ENCODE measurements at regions not wholly inside any gene's neighbourhood (a gene's known extent, or its start where the extent isn't known, plus 50 kb on each side); places are given as distances from the start of the nearest gene placed in this dataset.

DNA sequence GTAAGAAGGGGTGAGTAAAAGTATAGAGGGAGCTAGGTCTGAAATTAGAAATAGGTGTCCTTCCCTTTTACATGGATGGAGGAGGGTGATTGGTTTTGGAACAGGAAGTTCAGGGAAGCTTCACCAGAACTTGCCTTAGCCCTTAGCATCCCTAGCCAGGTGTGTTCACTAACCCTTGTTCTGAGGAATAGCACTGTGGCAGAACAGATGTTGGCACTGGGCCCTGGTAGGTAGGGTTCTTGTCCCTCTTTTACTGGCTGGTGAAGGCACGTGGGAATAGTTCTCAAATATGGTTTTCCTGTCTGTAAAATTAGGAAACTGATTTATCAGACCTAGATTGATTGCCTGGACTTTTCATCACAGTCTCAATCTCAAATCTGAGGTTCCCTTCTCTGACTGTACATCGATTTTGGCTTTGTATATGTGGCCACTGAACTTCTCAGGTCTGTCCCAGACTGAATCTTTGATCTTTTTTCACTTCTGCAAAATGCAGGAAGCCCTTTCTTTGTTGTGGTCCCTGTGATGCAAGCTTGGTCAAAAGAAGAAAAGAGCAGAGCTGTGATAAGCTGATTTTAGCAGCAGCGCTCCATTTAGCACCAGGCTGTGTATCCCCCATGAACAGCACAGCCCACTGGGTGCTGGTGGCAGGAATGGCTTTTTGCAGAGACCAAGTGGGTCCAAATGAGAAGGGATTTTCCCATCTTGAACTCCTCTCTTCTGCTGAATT is 86.2 kb upstream of the HTR2A start:
- peak overlapping the region; percentile 11 for H3K4me3 ChIP-seq (ENCODE audit: low read depth, low read length)
- TF ChIP-seq, protein P1, sequence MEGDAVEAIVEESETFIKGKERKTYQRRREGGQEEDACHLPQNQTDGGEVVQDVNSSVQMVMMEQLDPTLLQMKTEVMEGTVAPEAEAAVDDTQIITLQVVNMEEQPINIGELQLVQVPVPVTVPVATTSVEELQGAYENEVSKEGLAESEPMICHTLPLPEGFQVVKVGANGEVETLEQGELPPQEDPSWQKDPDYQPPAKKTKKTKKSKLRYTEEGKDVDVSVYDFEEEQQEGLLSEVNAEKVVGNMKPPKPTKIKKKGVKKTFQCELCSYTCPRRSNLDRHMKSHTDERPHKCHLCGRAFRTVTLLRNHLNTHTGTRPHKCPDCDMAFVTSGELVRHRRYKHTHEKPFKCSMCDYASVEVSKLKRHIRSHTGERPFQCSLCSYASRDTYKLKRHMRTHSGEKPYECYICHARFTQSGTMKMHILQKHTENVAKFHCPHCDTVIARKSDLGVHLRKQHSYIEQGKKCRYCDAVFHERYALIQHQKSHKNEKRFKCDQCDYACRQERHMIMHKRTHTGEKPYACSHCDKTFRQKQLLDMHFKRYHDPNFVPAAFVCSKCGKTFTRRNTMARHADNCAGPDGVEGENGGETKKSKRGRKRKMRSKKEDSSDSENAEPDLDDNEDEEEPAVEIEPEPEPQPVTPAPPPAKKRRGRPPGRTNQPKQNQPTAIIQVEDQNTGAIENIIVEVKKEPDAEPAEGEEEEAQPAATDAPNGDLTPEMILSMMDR (IDR thresholded peaks at IDR 0.05; ENCODE audit: borderline replicate concordance, insufficient read depth, low read depth, low read length) = no peak

DNA sequence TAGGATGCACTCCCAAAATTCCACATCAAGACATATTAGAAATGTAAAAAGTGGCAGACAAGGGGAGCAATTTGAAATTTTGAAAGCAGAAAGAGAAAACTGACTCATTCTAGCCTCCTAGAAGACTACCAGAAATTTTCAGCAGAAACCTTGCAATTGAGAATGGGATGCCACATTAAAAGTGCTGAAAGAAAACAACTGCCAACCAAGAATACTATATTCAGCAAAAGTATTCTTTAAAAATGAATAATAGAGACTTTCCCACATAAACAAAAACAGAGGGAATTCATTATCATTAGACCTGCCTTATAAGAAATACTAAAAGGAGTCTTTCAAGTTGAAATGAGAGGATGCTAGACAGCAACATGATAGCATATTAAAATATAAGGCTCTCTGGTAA is 78.3 kb upstream of the HTR2A start:
- no peak overlapping the region for H3K4me3 ChIP-seq (ENCODE audit: low read depth, low read length)
- TF ChIP-seq, protein P1 (IDR thresholded peaks at IDR 0.05; ENCODE audit: borderline replicate concordance, insufficient read depth, low read depth, low read length) = no peak

DNA sequence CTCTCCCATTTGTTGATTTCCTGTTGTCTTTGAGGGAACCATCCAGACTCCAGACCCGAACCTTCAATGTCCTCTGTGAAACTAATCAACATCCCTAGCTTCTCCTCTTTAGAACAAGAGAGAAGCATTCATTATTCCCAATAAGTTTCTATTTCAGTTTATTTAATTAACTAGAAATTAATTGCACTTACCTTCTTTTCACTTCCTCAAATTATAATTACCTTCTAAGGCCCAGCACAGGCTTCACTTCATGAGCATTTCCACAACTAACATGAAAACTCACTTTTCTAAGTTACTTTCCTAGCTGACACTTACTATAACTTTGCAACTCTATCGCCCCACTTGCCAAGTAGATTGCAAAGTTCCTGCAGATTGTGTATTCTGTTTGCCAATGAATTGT is 71.6 kb upstream of the HTR2A start:
- TF ChIP-seq, protein P1 (IDR thresholded peaks at IDR 0.05; ENCODE audit: borderline replicate concordance, insufficient read depth, low read depth, low read length) = no peak
- no peak overlapping the region for H3K4me3 ChIP-seq (ENCODE audit: low read depth, low read length)

DNA sequence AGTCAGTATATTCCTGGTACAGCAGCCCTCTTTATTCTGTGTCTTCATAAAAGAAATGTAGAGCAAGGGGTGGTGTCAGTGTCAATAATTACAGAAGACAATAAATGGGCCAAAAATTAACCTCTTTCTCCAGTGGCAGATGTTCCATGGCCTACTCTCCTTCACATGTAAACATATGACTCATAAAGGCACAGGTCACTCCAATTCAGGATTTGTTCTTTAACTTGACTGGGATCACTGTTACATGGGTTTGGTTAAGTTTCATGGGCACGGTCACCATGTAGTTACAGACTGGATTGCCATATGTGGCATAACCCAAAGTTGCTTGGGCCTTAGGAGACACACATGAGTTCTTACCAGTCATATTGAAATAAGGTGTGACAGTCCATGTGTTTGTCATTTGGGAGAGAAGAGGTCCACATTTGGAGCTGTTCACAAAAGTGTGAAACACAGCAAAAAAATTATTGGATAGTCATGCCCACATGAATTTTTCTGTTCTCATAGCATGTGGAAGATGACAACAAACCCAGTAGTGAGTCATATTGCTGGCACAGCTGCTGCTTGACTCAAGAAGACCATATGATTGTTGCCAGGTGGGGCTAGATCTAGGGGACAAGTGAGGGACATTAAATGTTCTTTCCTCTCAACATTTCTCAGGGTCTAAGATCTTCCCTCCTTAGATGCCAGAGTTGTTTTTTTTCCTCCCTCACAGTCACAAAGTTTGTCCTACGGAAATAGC is 68.1 kb upstream of the HTR2A start:
- TF ChIP-seq, protein P1 (IDR thresholded peaks at IDR 0.05; ENCODE audit: borderline replicate concordance, insufficient read depth, low read depth, low read length) = no peak
- H3K4me3 ChIP-seq (ENCODE audit: low read depth, low read length) = no peak overlapping the region

DNA sequence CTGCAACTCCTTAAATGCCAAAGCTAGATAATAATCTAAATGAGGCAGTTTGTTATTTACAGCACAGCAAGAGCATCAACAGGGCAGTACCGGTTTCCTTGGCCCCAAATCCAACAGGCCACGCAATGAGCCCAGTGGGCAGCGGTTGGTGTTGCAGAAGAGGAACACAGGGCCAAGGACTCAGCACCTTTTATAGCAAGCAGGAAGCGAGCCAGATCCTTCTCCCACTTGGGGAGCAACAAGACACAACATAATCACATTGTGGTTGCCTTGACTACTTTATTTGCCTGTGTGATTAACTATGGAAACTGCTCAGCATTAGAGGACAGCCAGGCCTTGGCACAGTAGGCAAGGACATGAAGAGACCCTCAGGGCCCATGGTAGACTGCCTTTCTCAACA is 67.1 kb upstream of the HTR2A start:
- TF ChIP-seq, protein P1 (IDR thresholded peaks at IDR 0.05; ENCODE audit: borderline replicate concordance, insufficient read depth, low read depth, low read length) = no peak
- no peak overlapping the region for H3K4me3 ChIP-seq (ENCODE audit: low read depth, low read length)

DNA sequence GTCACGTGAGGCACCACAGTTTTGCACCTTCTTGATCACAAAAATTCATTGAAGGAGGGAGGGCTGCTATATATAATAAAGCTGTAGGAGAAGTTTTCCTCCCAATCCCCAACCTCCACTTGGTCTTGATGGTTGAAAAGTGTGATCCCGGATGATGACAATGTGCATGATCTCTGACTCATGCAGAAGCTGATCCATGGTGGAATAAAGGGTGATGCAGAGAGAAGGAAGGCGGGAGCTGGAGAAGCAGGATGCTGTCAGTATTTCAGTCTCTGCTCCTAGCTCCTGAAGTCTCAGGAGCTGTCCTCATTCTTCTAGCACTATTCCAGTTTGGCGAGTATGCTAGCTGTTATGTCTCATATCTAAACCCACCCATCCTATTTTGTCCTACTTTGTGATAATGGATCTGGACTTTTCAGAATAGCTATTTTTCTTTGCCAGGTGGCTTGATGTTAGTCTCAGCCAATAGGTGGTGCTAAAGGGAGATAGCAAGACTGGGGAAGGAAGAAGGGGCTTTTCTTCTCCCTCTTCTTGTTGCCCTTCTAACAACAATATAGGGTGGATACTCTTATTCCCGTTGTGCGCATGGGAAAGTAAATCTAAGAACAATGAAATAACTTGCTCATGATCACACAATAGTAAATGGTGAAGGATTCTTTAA is 65.6 kb upstream of the HTR2A start:
- TF ChIP-seq, protein P1 (IDR thresholded peaks at IDR 0.05; ENCODE audit: borderline replicate concordance, insufficient read depth, low read depth, low read length) = peak; percentile 57; the same call in 1 of the 2 replicates
- H3K4me3 ChIP-seq (ENCODE audit: low read depth, low read length) = no peak overlapping the region

Measured in GM12875 (cell line).